NT2/D1 (cell line): ENCODE measurements at regions not wholly inside any gene's neighbourhood (a gene's known extent, or its start where the extent isn't known, plus 50 kb on each side); places are given as distances from the start of the nearest gene placed in this dataset.

Experiments
- DNase-seq: peaks from one replicate; pipeline ENCODE4 v3.0.0-alpha.2; 2011; ENCODE audit warnings: low read depth, low spot score
- H3K27me3 ChIP-seq: 2 replicates; pipeline ENCODE4 v1.6.0; 2011; ENCODE audit warnings: mild to moderate bottlenecking; ENCODE audit not compliant: insufficient read length, insufficient read depth
- H3K36me3 ChIP-seq: 2 replicates; pipeline ENCODE4 v1.6.1; 2011; ENCODE audit warnings: mild to moderate bottlenecking, low read length, mixed read lengths; ENCODE audit not compliant: insufficient read depth, insufficient read length
- H3K4me1 ChIP-seq: 2 replicates; pipeline ENCODE4 v1.5.1; 2011; ENCODE audit not compliant: insufficient read depth, insufficient read length
- H3K4me3 ChIP-seq: 2 replicates; pipeline ENCODE4 v1.5.1; 2011; ENCODE audit warnings: low read depth; ENCODE audit not compliant: insufficient read length
- H3K9ac ChIP-seq: 2 replicates; pipeline ENCODE4 v1.6.0; 2011; ENCODE audit warnings: low read depth; ENCODE audit not compliant: insufficient read length
- H3K9me3 ChIP-seq: 2 replicates; pipeline ENCODE4 v1.5.1; 2011; ENCODE audit warnings: mild to moderate bottlenecking, low read length; ENCODE audit not compliant: insufficient read depth
- SUZ12 ChIP-seq: IDR thresholded peaks from 2 replicates; pipeline ENCODE4 v1.6.1; 2011; ENCODE audit not compliant: insufficient read length, insufficient read depth; ENCODE audit errors: extremely low read depth
- YY1 ChIP-seq: IDR thresholded peaks from 2 replicates; pipeline ENCODE4 v1.6.1; 2011; ENCODE audit not compliant: insufficient read length, insufficient read depth
- ZNF274 ChIP-seq: IDR thresholded peaks from 2 replicates; pipeline ENCODE4 v1.6.1; 2011; ENCODE audit warnings: mild to moderate bottlenecking, low read depth, low read length

DNA sequence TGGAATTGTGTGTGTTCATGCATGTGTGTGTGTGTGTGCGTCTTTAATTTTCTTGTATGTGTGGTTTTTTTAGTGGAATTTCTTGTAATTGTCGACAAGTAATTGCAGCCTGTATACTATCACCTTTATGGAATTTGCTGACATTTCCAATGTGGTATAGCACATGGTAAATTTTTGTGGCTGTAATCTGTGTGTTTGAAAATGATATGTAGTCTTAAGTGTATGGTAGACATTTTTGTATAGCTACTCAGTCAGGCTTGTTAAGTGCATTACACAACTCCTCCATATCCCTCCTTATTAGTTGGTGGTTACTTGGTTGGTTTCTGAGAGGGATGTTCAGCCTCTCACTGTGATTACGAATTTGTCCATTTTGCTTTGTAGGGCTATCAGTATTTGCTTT, 384.5 kb upstream of the HSF2 start:
- Histone ChIP-seq H3K27me3 (no peaks in the 10 kb centered on the region), H3K9me3 (no peaks in the 10 kb centered on the region), H3K4me1 (no peaks in the 10 kb centered on the region), H3K36me3 (no peaks in the 10 kb centered on the region), H3K9ac (no peak overlapping the region), H3K4me3 (no peak overlapping the region)
- TF ChIP-seq ZNF274 (no peak), SUZ12 (no peak), YY1 (no peak)
- DNase-seq, result no peak

- H3K9ac ChIP-seq, result no peak overlapping the region
- TF ChIP-seq YY1 (no peak), ZNF274 (no peak), SUZ12 (no peak)
- no peaks in the 10 kb centered on the region for H3K36me3 ChIP-seq
- H3K4me1 ChIP-seq, result no peaks in the 10 kb centered on the region
- no peak overlapping the region for H3K4me3 ChIP-seq
- no peaks in the 10 kb centered on the region for H3K27me3 ChIP-seq
- DNase-seq, result no peak
- no peaks in the 10 kb centered on the region for H3K9me3 ChIP-seq
Measured at GRCh38 chr6:122020588-122021264, 378.7 kb upstream of the HSF2 start.

- no peaks in the 10 kb centered on the region for H3K27me3 ChIP-seq
- TF ChIP-seq SUZ12 (no peak), ZNF274 (no peak), YY1 (no peak)
Measured at GRCh38 chr6:122025104-122025503, 374.3 kb upstream of the HSF2 start.

GRCh38 chr6:122026582-122027369, 372.7 kb upstream of the HSF2 start:
- no peak for TF ChIP-seq SUZ12
- TF ChIP-seq YY1, result no peak
- TF ChIP-seq ZNF274, result no peak
- Histone ChIP-seq H3K4me1 (no peaks in the 10 kb centered on the region), H3K4me3 (no peak overlapping the region), H3K9me3 (no peaks in the 10 kb centered on the region), H3K9ac (no peak overlapping the region), H3K27me3 (no peaks in the 10 kb centered on the region), H3K36me3 (no peaks in the 10 kb centered on the region)
- DNase-seq, result no peak

More at GRCh38 chr6:122025104-122025503, 374.3 kb upstream of the HSF2 start:
- H3K9ac ChIP-seq, result no peak overlapping the region
- no peaks in the 10 kb centered on the region for H3K9me3 ChIP-seq
- H3K4me3 ChIP-seq, result no peak overlapping the region
- DNase-seq, result no peak
- H3K36me3 ChIP-seq, result no peaks in the 10 kb centered on the region
- no peaks in the 10 kb centered on the region for H3K4me1 ChIP-seq

- Histone ChIP-seq H3K4me1 (no peaks in the 10 kb centered on the region), H3K9me3 (no peaks in the 10 kb centered on the region), H3K9ac (no peak overlapping the region), H3K4me3 (no peak overlapping the region), H3K27me3 (no peaks in the 10 kb centered on the region), H3K36me3 (no peaks in the 10 kb centered on the region)
- DNase-seq, result no peak
- TF ChIP-seq SUZ12, result no peak
- TF ChIP-seq YY1, result no peak
- no peak for TF ChIP-seq ZNF274
Measured at GRCh38 chr6:122028933-122029522, 370.4 kb upstream of the HSF2 start.

DNA sequence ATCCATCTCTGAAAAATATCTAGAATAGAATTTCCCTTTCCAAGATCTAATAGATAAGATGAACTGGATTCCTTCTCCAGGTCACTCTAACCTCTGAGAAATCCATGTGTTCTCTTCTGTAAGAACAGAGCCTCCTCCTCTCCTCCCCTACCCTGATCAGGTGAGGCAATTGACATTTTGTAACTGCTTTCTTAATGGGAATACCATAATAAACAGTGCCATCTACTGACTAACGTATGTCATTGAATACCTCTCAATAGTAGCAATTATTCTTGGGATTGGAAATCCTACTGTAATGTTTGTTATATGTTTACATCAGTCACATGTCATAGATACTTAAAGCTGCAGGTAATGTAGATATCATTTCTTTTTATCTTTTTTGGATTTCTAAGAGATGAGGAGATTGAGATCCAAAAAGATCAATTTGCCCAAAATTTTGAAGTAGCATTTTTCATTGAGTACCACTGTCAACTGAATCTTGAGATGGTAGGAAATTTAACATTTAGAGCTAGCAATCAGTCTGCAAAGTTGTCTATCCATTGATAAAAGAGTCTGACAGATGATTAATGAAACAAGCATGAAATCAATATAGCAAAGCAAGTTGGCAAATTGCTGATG, 365.8 kb upstream of the HSF2 start:
- H3K27me3 ChIP-seq, result no peaks in the 10 kb centered on the region
- H3K9ac ChIP-seq, result no peak overlapping the region
- no peaks in the 10 kb centered on the region for H3K36me3 ChIP-seq
- peak; percentile 40 for DNase-seq
- H3K4me3 ChIP-seq, result no peak overlapping the region
- H3K4me1 ChIP-seq, result no peaks in the 10 kb centered on the region
- H3K9me3 ChIP-seq, result no peaks in the 10 kb centered on the region
- TF ChIP-seq ZNF274 (no peak), SUZ12 (no peak), YY1 (no peak)

DNA sequence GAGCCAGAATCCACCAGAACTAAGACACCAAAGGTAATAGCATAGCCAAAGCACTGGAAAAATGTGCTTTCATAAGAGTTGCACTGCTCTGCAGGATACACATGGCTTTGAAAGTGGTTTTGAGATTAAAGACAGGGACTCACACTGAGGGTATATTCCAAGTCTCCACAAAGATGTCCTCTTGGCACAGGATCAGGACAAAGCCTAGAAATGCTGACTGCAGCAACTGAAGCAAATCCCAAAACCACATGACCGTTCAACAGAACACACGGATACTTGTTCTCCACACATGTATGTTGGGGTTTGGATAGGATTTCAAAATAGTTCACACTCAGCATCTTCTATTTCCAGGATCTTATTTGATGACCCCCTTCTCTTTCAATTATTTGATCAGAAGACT, 364.3 kb upstream of the HSF2 start:
- no peaks in the 10 kb centered on the region for H3K9me3 ChIP-seq
- H3K9ac ChIP-seq, result no peak overlapping the region
- H3K4me3 ChIP-seq, result no peak overlapping the region
- TF ChIP-seq SUZ12, result no peak
- TF ChIP-seq ZNF274, result no peak
- no peak for TF ChIP-seq YY1
- H3K27me3 ChIP-seq, result no peaks in the 10 kb centered on the region
- no peaks in the 10 kb centered on the region for H3K4me1 ChIP-seq
- no peaks in the 10 kb centered on the region for H3K36me3 ChIP-seq
- no peak for DNase-seq
